Ishikawa (cell line): ENCODE measurements at regions not wholly inside any gene's neighbourhood (a gene's known extent, or its start where the extent isn't known, plus 50 kb on each side); places are given as distances from the start of the nearest gene placed in this dataset.
A peak's percentile ranks its signal among the peaks of the same experiment; 100 is the strongest.

Source experiments
- CEBPB ChIP-seq: IDR thresholded peaks from 2 replicates; pipeline ENCODE4 v1.6.1; 2012
- CREB1 ChIP-seq: IDR thresholded peaks from 2 replicates; pipeline ENCODE4 v1.6.1; 2012; ENCODE audit warnings: low read depth
- EGR1 ChIP-seq: IDR thresholded peaks from 2 replicates; pipeline ENCODE4 v1.6.1; 2012
- EP300 ChIP-seq: IDR thresholded peaks from 2 replicates; pipeline ENCODE4 v1.6.1; 2012; ENCODE audit warnings: borderline replicate concordance
- FOXM1 ChIP-seq: IDR thresholded peaks from 2 replicates; pipeline ENCODE4 v1.6.1; 2012; ENCODE audit warnings: low read depth, borderline replicate concordance
- NFIC ChIP-seq: IDR thresholded peaks from 2 replicates; pipeline ENCODE4 v1.6.1; 2012
- RAD21 ChIP-seq: IDR thresholded peaks from 2 replicates; pipeline ENCODE4 v1.6.1; 2012; ENCODE audit warnings: low read depth
- TAF1 ChIP-seq: IDR thresholded peaks from 2 replicates; pipeline ENCODE4 v1.6.1; 2012; ENCODE audit warnings: low read depth, mild to moderate bottlenecking
- TCF12 ChIP-seq: IDR thresholded peaks from 2 replicates; pipeline ENCODE4 v1.6.1; 2012; ENCODE audit warnings: low read depth
- TEAD4 ChIP-seq: IDR thresholded peaks from 2 replicates; pipeline ENCODE4 v1.6.1; 2012
- YY1 ChIP-seq: IDR thresholded peaks from 2 replicates; pipeline ENCODE4 v1.6.1; 2012; ENCODE audit warnings: low read depth
- ZBTB7A ChIP-seq: IDR thresholded peaks from 2 replicates; pipeline ENCODE4 v1.6.1; 2012; ENCODE audit warnings: low read depth
- TF ChIP-seq, protein P1 (sequence below): IDR thresholded peaks from 2 replicates; pipeline ENCODE4 v1.6.1; 2012
- TF ChIP-seq, protein P2 (sequence below): IDR thresholded peaks from 2 replicates; pipeline ENCODE4 v1.6.1; 2012
- TF ChIP-seq, protein P3 (sequence below): IDR thresholded peaks from 2 replicates; pipeline ENCODE4 v1.6.1; 2012; ENCODE audit warnings: low read depth, mild to moderate bottlenecking

DNA sequence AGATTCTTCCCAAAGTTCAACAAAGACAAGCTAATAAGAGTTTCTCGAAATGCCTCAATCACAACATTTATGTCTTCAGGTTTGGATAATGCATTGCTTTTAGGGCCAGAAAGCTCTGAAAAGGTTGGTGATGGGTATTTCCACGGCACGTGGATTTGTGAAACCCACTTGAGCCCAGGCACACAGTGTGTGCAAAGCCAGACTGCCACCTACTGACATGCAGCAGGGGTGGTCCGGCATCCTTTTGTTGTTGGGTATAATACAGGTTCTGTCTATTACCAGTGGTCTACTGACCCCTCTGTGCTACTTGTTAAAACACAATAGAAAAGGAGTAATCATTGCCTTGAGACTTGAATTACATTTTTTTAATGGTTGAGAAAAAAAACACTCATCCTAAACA lies 225.6 kb downstream of the RAP2A start:
- TF ChIP-seq NFIC (no peak), RAD21 (peak; percentile 64)

- no peak for TF ChIP-seq FOXM1
- no peak for TF ChIP-seq YY1
- no peak for TF ChIP-seq NFIC
- TF ChIP-seq, protein P1, sequence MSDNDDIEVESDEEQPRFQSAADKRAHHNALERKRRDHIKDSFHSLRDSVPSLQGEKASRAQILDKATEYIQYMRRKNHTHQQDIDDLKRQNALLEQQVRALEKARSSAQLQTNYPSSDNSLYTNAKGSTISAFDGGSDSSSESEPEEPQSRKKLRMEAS = no peak
- TF ChIP-seq CEBPB = no peak
- TF ChIP-seq, protein P2, sequence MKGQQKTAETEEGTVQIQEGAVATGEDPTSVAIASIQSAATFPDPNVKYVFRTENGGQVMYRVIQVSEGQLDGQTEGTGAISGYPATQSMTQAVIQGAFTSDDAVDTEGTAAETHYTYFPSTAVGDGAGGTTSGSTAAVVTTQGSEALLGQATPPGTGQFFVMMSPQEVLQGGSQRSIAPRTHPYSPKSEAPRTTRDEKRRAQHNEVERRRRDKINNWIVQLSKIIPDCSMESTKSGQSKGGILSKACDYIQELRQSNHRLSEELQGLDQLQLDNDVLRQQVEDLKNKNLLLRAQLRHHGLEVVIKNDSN = no peak
- TF ChIP-seq CREB1 = no peak
- no peak for TF ChIP-seq EGR1
- no peak for TF ChIP-seq ZBTB7A
- TF ChIP-seq TEAD4 = no peak
- no peak for TF ChIP-seq TCF12
- TF ChIP-seq, protein P3, sequence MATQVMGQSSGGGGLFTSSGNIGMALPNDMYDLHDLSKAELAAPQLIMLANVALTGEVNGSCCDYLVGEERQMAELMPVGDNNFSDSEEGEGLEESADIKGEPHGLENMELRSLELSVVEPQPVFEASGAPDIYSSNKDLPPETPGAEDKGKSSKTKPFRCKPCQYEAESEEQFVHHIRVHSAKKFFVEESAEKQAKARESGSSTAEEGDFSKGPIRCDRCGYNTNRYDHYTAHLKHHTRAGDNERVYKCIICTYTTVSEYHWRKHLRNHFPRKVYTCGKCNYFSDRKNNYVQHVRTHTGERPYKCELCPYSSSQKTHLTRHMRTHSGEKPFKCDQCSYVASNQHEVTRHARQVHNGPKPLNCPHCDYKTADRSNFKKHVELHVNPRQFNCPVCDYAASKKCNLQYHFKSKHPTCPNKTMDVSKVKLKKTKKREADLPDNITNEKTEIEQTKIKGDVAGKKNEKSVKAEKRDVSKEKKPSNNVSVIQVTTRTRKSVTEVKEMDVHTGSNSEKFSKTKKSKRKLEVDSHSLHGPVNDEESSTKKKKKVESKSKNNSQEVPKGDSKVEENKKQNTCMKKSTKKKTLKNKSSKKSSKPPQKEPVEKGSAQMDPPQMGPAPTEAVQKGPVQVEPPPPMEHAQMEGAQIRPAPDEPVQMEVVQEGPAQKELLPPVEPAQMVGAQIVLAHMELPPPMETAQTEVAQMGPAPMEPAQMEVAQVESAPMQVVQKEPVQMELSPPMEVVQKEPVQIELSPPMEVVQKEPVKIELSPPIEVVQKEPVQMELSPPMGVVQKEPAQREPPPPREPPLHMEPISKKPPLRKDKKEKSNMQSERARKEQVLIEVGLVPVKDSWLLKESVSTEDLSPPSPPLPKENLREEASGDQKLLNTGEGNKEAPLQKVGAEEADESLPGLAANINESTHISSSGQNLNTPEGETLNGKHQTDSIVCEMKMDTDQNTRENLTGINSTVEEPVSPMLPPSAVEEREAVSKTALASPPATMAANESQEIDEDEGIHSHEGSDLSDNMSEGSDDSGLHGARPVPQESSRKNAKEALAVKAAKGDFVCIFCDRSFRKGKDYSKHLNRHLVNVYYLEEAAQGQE = no peak
- no peak for TF ChIP-seq TAF1
- no peak for TF ChIP-seq RAD21
- TF ChIP-seq EP300 = no peak
These were observed 226.8 kb downstream of the RAP2A start for GRCh38 chr13:97660594-97661260.

GRCh38 chr13:97686594-97686993 lies 252.6 kb downstream of the RAP2A start:
- TF ChIP-seq CREB1 (no peak), TCF12 (no peak), FOXM1 (no peak), ZBTB7A (no peak), YY1 (no peak)
- TF ChIP-seq, protein P2 = no peak

- TF ChIP-seq, protein P3 = no peak
- TF ChIP-seq, protein P1 = no peak
- TF ChIP-seq EGR1 = no peak
- TF ChIP-seq TCF12 = no peak
- no peak for TF ChIP-seq EP300
- no peak for TF ChIP-seq TAF1
- no peak for TF ChIP-seq ZBTB7A
- no peak for TF ChIP-seq CREB1
- TF ChIP-seq, protein P2 = no peak
- no peak for TF ChIP-seq NFIC
- TF ChIP-seq FOXM1 = no peak
- no peak for TF ChIP-seq TEAD4
- no peak for TF ChIP-seq RAD21
- TF ChIP-seq YY1 = no peak
- no peak for TF ChIP-seq CEBPB
These were observed 258.7 kb downstream of the RAP2A start for GRCh38 chr13:97692628-97693027.

GRCh38 chr13:97695684-97696083 lies 257.8 kb upstream of the IPO5 start:
- TF ChIP-seq, protein P2 = no peak
- no peak for TF ChIP-seq FOXM1
- TF ChIP-seq NFIC = no peak
- TF ChIP-seq YY1 = no peak
- no peak for TF ChIP-seq CREB1
- TF ChIP-seq, protein P1 = no peak
- TF ChIP-seq, protein P3 = no peak
- TF ChIP-seq EP300 = no peak
- TF ChIP-seq TAF1 = no peak
- no peak for TF ChIP-seq RAD21
- no peak for TF ChIP-seq EGR1
- TF ChIP-seq TEAD4 = no peak
- no peak for TF ChIP-seq TCF12
- no peak for TF ChIP-seq CEBPB
